Heart left ventricle (tissue), 16 donors: ENCODE measurements at regions not wholly inside any gene's neighbourhood (a gene's known extent, or its start where the extent isn't known, plus 50 kb on each side); places are given as distances from the start of the nearest gene placed in this dataset.

Source experiments
- ATAC-seq, 4 donors: fragments of 200-7000 bp; cut with Tn5 transposase; one replicate each; pipeline ENCODE4 v1.9.1; 2020 to 2022; ENCODE audit warnings: moderate library complexity in 4 of 4, mild to moderate bottlenecking in 3 of 4, moderate number of reproducible peaks in 1 of 4
- DNase-seq, 5 donors: peaks; one replicate each; pipeline ENCODE4 v3.0.0-alpha.2; 2020
- H3K27ac ChIP-seq, 12 donors: fragments of 200-600 bp; sonication (generic) in 4 of 12; one replicate each; pipeline versions ENCODE4 v1.5.0 to v1.8.0; 2016 to 2022; ENCODE audit warnings: mild to moderate bottlenecking in 2 of 12
- H3K27me3 ChIP-seq, 9 donors: fragments of 200-600 bp; sonication (generic) in 2 of 9; one replicate each; pipeline versions ENCODE4 v1.5.1 to v1.8.0; 2016 to 2022; ENCODE audit warnings: mild to moderate bottlenecking in 3 of 9
- H3K36me3 ChIP-seq, 9 donors: fragments of 200-600 bp; sonication (generic) in 2 of 9; one replicate each; pipeline versions ENCODE4 v1.5.0 to v1.8.0; 2018 to 2022; ENCODE audit warnings: mild to moderate bottlenecking in 2 of 9
- H3K4me1 ChIP-seq, 12 donors: fragments of 200-600 bp; sonication (generic) in 4 of 12; one replicate each; pipeline versions ENCODE4 v1.5.0 to v1.8.0; 2016 to 2022; ENCODE audit warnings: mild to moderate bottlenecking in 3 of 12
- H3K4me3 ChIP-seq, 12 donors: fragments of 200-600 bp; sonication (generic) in 4 of 12; one replicate each; pipeline versions ENCODE4 v1.5.0 to v1.8.0; 2017 to 2022; ENCODE audit warnings: mild to moderate bottlenecking in 9 of 12, moderate library complexity in 4 of 12
- H3K9me3 ChIP-seq, 12 donors: fragments of 200-600 bp; sonication (generic) in 4 of 12; one replicate each; pipeline versions ENCODE4 v1.5.0 to v1.8.0; 2016 to 2022; ENCODE audit warnings: mild to moderate bottlenecking in 1 of 12
- POLR2A ChIP-seq, 2 donors: fragments of 450-650 bp; IDR thresholded peaks; one replicate each; pipeline ENCODE4 v1.6.1; 2017; ENCODE audit warnings: antibody characterized with exemption in 2 of 2, mild to moderate bottlenecking in 2 of 2, moderate library complexity in 2 of 2
- WGBS, 4 donors: extraction: QIAGEN DNeasy Blood & Tissue Kit in 2 of 4; methylation state at CpG; one replicate each; pipeline versions ENCODE4 v1.1.5 to v1.1.7; 2013 to 2018; 5-methylcytosine and 5-hydroxymethylcytosine counted together
- intact Hi-C, 10 donors: fragments of 100-400 bp; cut with DNase I; formaldehyde crosslinking; loops; one replicate each; pipeline versions ENCODE4 v1.11.1 to v1.14.2; 2022
- TF ChIP-seq, protein P1 (sequence below), 12 donors: fragments of 200-600 bp; sonication (generic) in 4 of 12; IDR thresholded peaks; one replicate each; pipeline versions ENCODE4 v1.5.0 to v1.8.0; 2018 to 2022; ENCODE audit warnings: antibody characterized with exemption in 12 of 12, mild to moderate bottlenecking in 5 of 12
- donor health status: ischemic (EF 13 %, LVEDD 7.1; RV severe dilation, severe dysfunction).
- donor health status: healthy with polysubstance abuse.
- donor health status: DM: no; HTN: yes; CAD: no.
- donor health status: DM: no; HTN: no; CAD: no.
- donor health status: ischemic (EF 25% LVEDD 6.9; RV normal size, moderate dysfunction).
- donor health status: ischemic (EF 25% LVEDD 5.7; RV mildly dilated, moderate dysfunction).
- donor health status: healthy.
- donor health status: DM: yes; HTN: yes; CAD: no.
- donor health status: ischemic (EF 35%, LVEDD 5.7; RV mildly dilated, moderate dysfunction).
- donor health status: nonischemic (EF 11% LVEDD 7.7; RV severe dilation, severe dysfunction).
- donor health status: DM: yes; HTN: yes; CAD: no.
- donor health status: PGD.
- donor health status: ischemic (EF 29% LVEDD 5.4; RV normal size, mild dysfunction).
- donor health status: nonischemic (EF 23%, LVEDD 6.1; RV moderate dilation, normal function).

- TF ChIP-seq POLR2A (IDR thresholded peaks at IDR 0.05): no peak
- TF ChIP-seq, protein P1, sequence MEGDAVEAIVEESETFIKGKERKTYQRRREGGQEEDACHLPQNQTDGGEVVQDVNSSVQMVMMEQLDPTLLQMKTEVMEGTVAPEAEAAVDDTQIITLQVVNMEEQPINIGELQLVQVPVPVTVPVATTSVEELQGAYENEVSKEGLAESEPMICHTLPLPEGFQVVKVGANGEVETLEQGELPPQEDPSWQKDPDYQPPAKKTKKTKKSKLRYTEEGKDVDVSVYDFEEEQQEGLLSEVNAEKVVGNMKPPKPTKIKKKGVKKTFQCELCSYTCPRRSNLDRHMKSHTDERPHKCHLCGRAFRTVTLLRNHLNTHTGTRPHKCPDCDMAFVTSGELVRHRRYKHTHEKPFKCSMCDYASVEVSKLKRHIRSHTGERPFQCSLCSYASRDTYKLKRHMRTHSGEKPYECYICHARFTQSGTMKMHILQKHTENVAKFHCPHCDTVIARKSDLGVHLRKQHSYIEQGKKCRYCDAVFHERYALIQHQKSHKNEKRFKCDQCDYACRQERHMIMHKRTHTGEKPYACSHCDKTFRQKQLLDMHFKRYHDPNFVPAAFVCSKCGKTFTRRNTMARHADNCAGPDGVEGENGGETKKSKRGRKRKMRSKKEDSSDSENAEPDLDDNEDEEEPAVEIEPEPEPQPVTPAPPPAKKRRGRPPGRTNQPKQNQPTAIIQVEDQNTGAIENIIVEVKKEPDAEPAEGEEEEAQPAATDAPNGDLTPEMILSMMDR (IDR thresholded peaks at IDR 0.05): no peak
- Histone ChIP-seq H3K36me3 (no peaks in the 10 kb centered on the region), H3K9me3 (peaks cover 0 to 7% (median 0%) of the 10 kb centered on the region in 12 donors), H3K4me1 (no peaks in the 10 kb centered on the region), H3K27me3 (no peaks in the 10 kb centered on the region), H3K4me3 (no peak overlapping the region), H3K27ac (no peak overlapping the region)
- WGBS, 4 donors: 92 to 95% (median 92%) methylated on average over 7 of the region's 7 CpGs
- DNase-seq (no peak), ATAC-seq (no peak)
- intact Hi-C loops: no loop called here
These were observed 660.1 kb downstream of the MED13L start for GRCh38 chr12:115617391-115617790.

GRCh38 chr12:115611477-115611876 is 666.0 kb downstream of the MED13L start:
- WGBS, 4 donors: 58 to 81% (median 62%) methylated on average over 5 of the region's 5 CpGs
- H3K4me1 ChIP-seq: peaks cover 0 to 10% (median 0%) of the 10 kb centered on the region in 12 donors
- intact Hi-C loops: no loop called here
- H3K4me3 ChIP-seq: no peak overlapping the region
- H3K36me3 ChIP-seq: no peaks in the 10 kb centered on the region
- peak; percentile 51 to 91 (median 80) for ATAC-seq
- peak; percentile 33 to 74 (median 66) for DNase-seq
- H3K9me3 ChIP-seq: peaks cover 0 to 7% (median 0%) of the 10 kb centered on the region in 12 donors
- TF ChIP-seq, protein P1 (IDR thresholded peaks at IDR 0.05): no peak
- no peak for TF ChIP-seq POLR2A (IDR thresholded peaks at IDR 0.05)
- no peak overlapping the region for H3K27ac ChIP-seq
- peaks cover 0 to 6% (median 0%) of the 10 kb centered on the region in 9 donors for H3K27me3 ChIP-seq

DNA sequence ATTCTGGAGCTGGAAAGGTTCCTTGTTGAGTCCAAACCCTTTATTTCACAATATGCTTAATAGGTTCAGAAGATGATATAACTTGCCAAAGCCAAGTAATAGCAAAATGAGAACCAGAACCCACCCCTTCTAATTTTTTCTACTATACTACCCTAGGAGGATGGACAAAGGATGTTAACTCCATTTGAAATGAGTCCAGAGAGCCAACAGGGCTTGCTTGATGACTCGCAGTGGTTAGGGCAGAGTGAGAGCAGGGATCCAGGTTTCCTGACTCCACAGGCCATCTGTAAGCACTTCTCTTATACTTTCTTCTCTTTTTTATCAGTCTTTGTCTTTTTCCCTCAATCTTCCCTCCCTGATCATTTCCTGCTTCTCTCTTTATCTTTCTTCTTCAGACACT is 668.1 kb downstream of the MED13L start:
- TF ChIP-seq, protein P1 (IDR thresholded peaks at IDR 0.05): no peak
- no peak for TF ChIP-seq POLR2A (IDR thresholded peaks at IDR 0.05)
- intact Hi-C loops: no loop called here

GRCh38 chr12:115606040-115606439 is 671.5 kb downstream of the MED13L start:
- intact Hi-C loops: no loop called here
- Histone ChIP-seq H3K27ac (no peak overlapping the region), H3K4me3 (no peak overlapping the region), H3K27me3 (peaks cover 0 to 41% (median 4%) of the 10 kb centered on the region in 9 donors), H3K4me1 (peaks cover 0 to under 1% (median 0%) of the 10 kb centered on the region in 12 donors), H3K9me3 (no peaks in the 10 kb centered on the region), H3K36me3 (no peaks in the 10 kb centered on the region)
- ATAC-seq: no peak
- WGBS, 4 donors: 31 to 50% (median 37%) methylated on average over 17 of the region's 17 CpGs
- DNase-seq: no peak
- no peak for TF ChIP-seq POLR2A (IDR thresholded peaks at IDR 0.05)
- TF ChIP-seq, protein P1 (IDR thresholded peaks at IDR 0.05): no peak

More for the DNA sequence above, 668.1 kb downstream of the MED13L start:
- Histone ChIP-seq H3K27me3 (peaks cover 0 to 26% (median 3%) of the 10 kb centered on the region in 9 donors), H3K36me3 (no peaks in the 10 kb centered on the region), H3K9me3 (peaks cover 0 to 7% (median 0%) of the 10 kb centered on the region in 12 donors), H3K4me1 (peaks cover 0 to 10% (median 0%) of the 10 kb centered on the region in 12 donors), H3K4me3 (no peak overlapping the region), H3K27ac (no peak overlapping the region)
- DNase-seq (no peak), ATAC-seq (no peak)
- WGBS, 4 donors: 70 to 75% (median 74%) methylated on average over 1 of the region's 1 CpG
